A549 (cell line): ENCODE measurements at regions not wholly inside any gene's neighbourhood (a gene's known extent, or its start where the extent isn't known, plus 50 kb on each side); places are given as distances from the start of the nearest gene placed in this dataset.

ENCODE experiments used
- ATAC-seq, 2 experiments: fragments of 200-7000 bp in 1 of 2; fragments of >200 bp in 1 of 2; cut with Nextera tagmentation in 1 of 2; cut with Tn5 transposase in 1 of 2; 3 replicates each; pipeline versions ENCODE4 v1.8.0 to v1.9.1; 2018 to 2020; ENCODE audit warnings: mild to moderate bottlenecking in 1 of 2, moderate library complexity in 1 of 2
- CTCF ChIA-PET: fragments of 300-600 bp; sonication (Branson Sonifier 250); formaldehyde crosslinking; extraction: SDS; loops from one replicate; lab custom pipeline; 2021; ENCODE audit warnings: antibody characterized with exemption, inconsistent platforms; lab: Yijun Ruan, JAX
- POLR2A ChIA-PET: fragments of 350-600 bp; formaldehyde crosslinking; extraction: SDS; loops from one replicate; lab custom pipeline; 2021; ENCODE audit warnings: antibody characterized with exemption, inconsistent platforms; lab: Yijun Ruan, JAX
- DNase-seq, 2 experiments: peaks; one replicate each; pipeline versions ENCODE4 v3.0.0 to v3.0.0-alpha.2; 2011 to 2016; ENCODE audit warnings: low read depth in 1 of 2, low spot score in 1 of 2
- FAIRE-seq: peaks from 2 replicates; lab custom pipeline; 2011; peaks lifted over from hg19 to GRCh38; lab: Jason Lieb, UNC
- H3K27ac ChIP-seq, 2 experiments: fragments of >200 bp; sonication (Bioruptor Twin); formaldehyde crosslinking; 3 replicates each; pipeline ENCODE4 v1.5.1; 2016 to 2017
- H3K4me1 ChIP-seq: fragments of >200 bp; sonication (Bioruptor Twin); formaldehyde crosslinking; 3 replicates; pipeline ENCODE4 v1.6.1; 2016
- H3K4me2 ChIP-seq: fragments of >200 bp; sonication (Bioruptor Twin); formaldehyde crosslinking; 3 replicates; pipeline ENCODE4 v1.6.1; 2016
- H3K4me3 ChIP-seq: fragments of >200 bp; sonication (Bioruptor Twin); formaldehyde crosslinking; 3 replicates; pipeline ENCODE4 v1.5.1; 2016
- H3K9me3 ChIP-seq: fragments of >200 bp; sonication (Bioruptor Twin); formaldehyde crosslinking; 3 replicates; pipeline ENCODE4 v1.6.1; 2016
- BHLHE40 ChIP-seq: IDR thresholded peaks from 2 replicates; pipeline ENCODE4 v1.6.1; 2012; ENCODE audit warnings: low read depth, low read length, inconsistent platforms
- CEBPB ChIP-seq, 2 experiments: fragments of >200 bp in 1 of 2; sonication (Bioruptor Twin) in 1 of 2; formaldehyde crosslinking in 1 of 2; IDR thresholded peaks; 2 replicates each; pipeline ENCODE4 v1.6.1; 2012 to 2016
- EP300 ChIP-seq, 2 experiments: fragments of >200 bp; sonication (Bioruptor Twin); formaldehyde crosslinking; IDR thresholded peaks; 2 replicates in 1 of 2; 3 replicates in 1 of 2; pipeline ENCODE4 v1.6.1; 2016 to 2017
- FOSB ChIP-seq: fragments of 250-450 bp; sonication (Bioruptor Pico); IDR thresholded peaks from 2 replicates; pipeline ENCODE4 v1.5.0; 2020; ENCODE audit warnings: mild to moderate bottlenecking, moderate library complexity
- FOSL2 ChIP-seq, 2 experiments: fragments of 450-650 bp in 1 of 2; fragments of >200 bp in 1 of 2; sonication (Bioruptor Twin) in 1 of 2; formaldehyde crosslinking; IDR thresholded peaks; 2 replicates each; pipeline versions ENCODE4 v1.5.0 to v1.6.1; 2016 to 2020; ENCODE audit warnings: mild to moderate bottlenecking in 1 of 2, moderate library complexity in 1 of 2
- GATA3 ChIP-seq: IDR thresholded peaks from 2 replicates; pipeline ENCODE4 v1.6.1; 2012; ENCODE audit warnings: borderline replicate concordance
- HOXB5 ChIP-seq: fragments of 250-450 bp; sonication (Bioruptor Pico); IDR thresholded peaks from 2 replicates; pipeline ENCODE4 v1.5.0; 2020; ENCODE audit warnings: mild to moderate bottlenecking, moderate library complexity
- JUN ChIP-seq, 2 experiments: fragments of >200 bp; sonication (Bioruptor Twin); formaldehyde crosslinking; IDR thresholded peaks; 2 replicates in 1 of 2; 3 replicates in 1 of 2; pipeline ENCODE4 v1.6.1; 2016 to 2017
- JUNB ChIP-seq: fragments of >200 bp; sonication (Bioruptor Twin); formaldehyde crosslinking; IDR thresholded peaks from 2 replicates; pipeline ENCODE4 v1.6.1; 2016
- KDM1A ChIP-seq: fragments of 200-600 bp; sonication (generic); IDR thresholded peaks from 2 replicates; pipeline ENCODE4 v1.6.1; 2016; ENCODE audit warnings: low read depth, mild to moderate bottlenecking
- MAFK ChIP-seq: fragments of 450-650 bp; IDR thresholded peaks from 2 replicates; pipeline ENCODE4 v1.6.1; 2014; ENCODE audit not compliant: partially characterized antibody
- POLR2A ChIP-seq: IDR thresholded peaks from 2 replicates; pipeline ENCODE4 v1.6.1; 2012; ENCODE audit warnings: mild to moderate bottlenecking, low read length
- POLR2AphosphoS2 ChIP-seq: conservative IDR thresholded peaks from 2 replicates; pipeline ENCODE4 v1.6.1; 2012; ENCODE audit warnings: low read length, improper control_type of control experiment, inconsistent platforms
- RAD21 ChIP-seq, 2 experiments: fragments of >200 bp in 1 of 2; sonication (Bioruptor Twin) in 1 of 2; formaldehyde crosslinking in 1 of 2; IDR thresholded peaks in 1 of 2; conservative IDR thresholded peaks in 1 of 2; 2 replicates in 1 of 2; 3 replicates in 1 of 2; pipeline ENCODE4 v1.6.1; 2012 to 2018; ENCODE audit warnings: inconsistent platforms in 1 of 2
- RCOR1 ChIP-seq: fragments of 150-350 bp; IDR thresholded peaks from 2 replicates; pipeline ENCODE4 v1.6.1; 2014; ENCODE audit warnings: antibody characterized with exemption, low read length, low read depth
- TFCP2L1 ChIP-seq: fragments of 250-450 bp; sonication (Bioruptor Pico); IDR thresholded peaks from 2 replicates; pipeline ENCODE4 v1.5.0; 2021; ENCODE audit warnings: mild to moderate bottlenecking
- WGBS: methylation state at CpG from one replicate; pipeline ENCODE4 v1.1.6; 2017; ENCODE audit errors: missing lambda C conversion rate; 5-methylcytosine and 5-hydroxymethylcytosine counted together
- TF ChIP-seq, protein P1 (sequence below): IDR thresholded peaks from 2 replicates; pipeline ENCODE4 v1.6.1; 2012
- TF ChIP-seq, protein P2 (sequence below): IDR thresholded peaks from 2 replicates; pipeline ENCODE4 v1.6.1; 2012
- TF ChIP-seq, protein P3 (sequence below): fragments of 450-650 bp; IDR thresholded peaks from 2 replicates; pipeline ENCODE4 v1.6.1; 2014; ENCODE audit warnings: antibody characterized with exemption

DNA sequence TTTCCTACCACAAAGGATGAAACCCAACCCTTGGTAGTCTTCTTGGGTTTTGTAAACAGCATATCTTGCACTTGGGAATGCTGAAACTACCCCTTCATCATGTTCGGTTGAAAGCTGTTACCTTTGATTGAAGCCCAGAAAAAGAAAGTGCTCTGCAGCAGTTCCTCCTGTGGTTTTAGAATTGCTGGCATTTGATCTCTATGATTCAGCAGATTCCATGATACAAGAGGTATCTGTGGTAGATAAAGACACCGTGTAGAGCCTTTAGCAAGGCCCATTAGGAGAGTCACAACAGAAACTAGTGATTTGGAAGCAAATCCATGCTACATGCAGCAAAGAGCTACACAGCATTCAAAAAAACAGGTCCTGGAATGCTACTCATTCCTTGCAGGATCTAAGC lies 557.0 kb downstream of the TLE1 start:
- Histone ChIP-seq H3K4me2 (no peak overlapping the region), H3K4me1 (0 out of 3 replicates have a peak, but pooled peaks cover 6% of the 10 kb centered on the region)
- FAIRE-seq (no peak), ATAC-seq (no peak; a peak in 1 of 6 replicates)
- POLR2A ChIA-PET, result no interaction called here
- CTCF ChIA-PET, result interaction anchor here (0.8 to 0.9 kb wide), 2 partner anchors 16 to 20 kb away, joined by 3 to 4 read pairs; no protein-coding TSS in a partner anchor
- TF ChIP-seq HOXB5 (CRISPR knock-in tag) (no peak), MAFK (peak; percentile 10), POLR2A (no peak), RAD21 (conservative IDR thresholded peaks at IDR 0.05 in 1 of 2, IDR thresholded peaks at IDR 0.05 in 1 of 2) (no peak), POLR2AphosphoS2 (no peak)
- TF ChIP-seq, all 56 proteins: peak for 1
- DNase-seq, result no peak
- 30% methylated on average over 2 of the region's 2 CpGs for WGBS
- Histone ChIP-seq H3K27ac (no peak overlapping the region), H3K9me3 (no peaks in the 10 kb centered on the region), H3K4me3 (no peak overlapping the region)

DNA sequence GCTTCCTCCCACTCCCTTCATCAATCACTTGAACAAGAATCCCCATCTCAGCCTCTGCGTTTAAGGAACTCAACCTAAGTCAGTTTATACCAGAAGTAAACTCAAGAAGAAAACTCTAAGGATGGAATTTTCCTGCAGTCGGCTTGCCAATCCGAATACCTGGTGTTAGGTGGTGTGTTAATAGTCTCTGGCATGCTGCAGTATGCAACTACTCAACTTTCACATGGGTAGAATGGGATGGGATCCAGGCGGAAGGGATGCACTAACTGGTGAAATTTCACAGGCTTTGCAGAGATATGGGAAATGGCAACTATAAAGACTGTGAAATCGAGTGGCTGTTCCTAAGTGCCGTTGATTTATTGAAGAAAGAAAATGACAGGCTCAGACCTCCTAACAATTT lies 560.6 kb downstream of the TLE1 start:
- ChIA-PET CTCF (interaction anchor here (0.9 kb wide), 1 partner anchor 17 kb away, joined by 3 read pairs; no protein-coding TSS in a partner anchor), POLR2A (no interaction called here)
- WGBS, result 75% methylated on average over 6 of the region's 6 CpGs

DNA sequence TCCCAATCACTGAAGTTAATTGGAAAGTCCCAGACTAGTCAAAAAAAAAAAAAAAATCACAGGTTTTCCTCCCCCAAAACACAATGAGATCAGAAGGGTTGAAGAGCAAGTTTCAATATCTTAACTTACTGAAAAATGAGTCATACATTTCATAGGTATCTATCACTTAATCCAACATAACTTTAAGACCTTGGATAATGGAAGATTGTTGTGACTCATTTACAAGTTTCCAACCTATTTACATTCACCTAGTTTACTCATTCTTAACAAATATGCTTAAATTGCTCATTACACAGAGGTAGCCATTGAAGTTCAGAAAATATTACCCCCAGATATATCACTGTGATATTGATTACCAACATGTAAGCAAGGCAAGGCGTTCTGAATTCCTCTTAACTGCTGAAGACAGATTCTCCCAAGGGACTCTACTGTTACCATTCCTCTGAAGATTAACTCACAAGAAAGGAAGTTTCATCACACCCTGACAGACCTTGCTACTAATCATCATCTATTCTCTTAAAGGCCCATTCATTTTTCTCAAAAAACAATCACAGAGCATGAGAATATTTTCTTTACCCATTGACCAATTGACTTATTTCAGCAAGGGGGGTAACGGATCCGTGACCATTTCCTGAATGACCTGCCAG lies 563.8 kb downstream of the TLE1 start:
- no peaks in the 10 kb centered on the region for H3K9me3 ChIP-seq
- ATAC-seq (peak; percentile 59 to 77; a peak in 4 of 6 replicates), DNase-seq (peak; percentile 20 to 51), FAIRE-seq (no peak)
- POLR2A ChIA-PET, result no interaction called here
- peaks cover 16% of the 10 kb centered on the region for H3K4me1 ChIP-seq
- CTCF ChIA-PET, result interaction anchor here (1.4 kb wide), 1 partner anchor 13 kb away, joined by 7 read pairs; no protein-coding TSS in a partner anchor
- 45% methylated on average over 3 of the region's 3 CpGs for WGBS
- TF ChIP-seq JUNB, result peak; percentile 91
- TF ChIP-seq, protein P1, sequence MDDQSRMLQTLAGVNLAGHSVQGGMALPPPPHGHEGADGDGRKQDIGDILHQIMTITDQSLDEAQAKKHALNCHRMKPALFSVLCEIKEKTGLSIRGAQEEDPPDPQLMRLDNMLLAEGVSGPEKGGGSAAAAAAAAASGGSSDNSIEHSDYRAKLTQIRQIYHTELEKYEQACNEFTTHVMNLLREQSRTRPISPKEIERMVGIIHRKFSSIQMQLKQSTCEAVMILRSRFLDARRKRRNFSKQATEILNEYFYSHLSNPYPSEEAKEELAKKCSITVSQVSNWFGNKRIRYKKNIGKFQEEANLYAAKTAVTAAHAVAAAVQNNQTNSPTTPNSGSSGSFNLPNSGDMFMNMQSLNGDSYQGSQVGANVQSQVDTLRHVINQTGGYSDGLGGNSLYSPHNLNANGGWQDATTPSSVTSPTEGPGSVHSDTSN, result no peak
- peak; percentile 79 for TF ChIP-seq FOSL2 (IDR thresholded peaks at IDR 0.05)
- peak; percentile 95 for TF ChIP-seq FOSL2 (CRISPR knock-in tag; IDR thresholded peaks at IDR 0.05)
- TF ChIP-seq KDM1A, result no peak
- TF ChIP-seq CEBPB (IDR thresholded peaks at IDR 0.05), result peak in 1 of 2 experiments; percentile 54; a peak in 1 of 4 replicates
- TF ChIP-seq EP300 (IDR thresholded peaks at IDR 0.05), result peak in 1 of 2 experiments; percentile 27; a peak in 1 of 5 replicates
- TF ChIP-seq, protein P2, sequence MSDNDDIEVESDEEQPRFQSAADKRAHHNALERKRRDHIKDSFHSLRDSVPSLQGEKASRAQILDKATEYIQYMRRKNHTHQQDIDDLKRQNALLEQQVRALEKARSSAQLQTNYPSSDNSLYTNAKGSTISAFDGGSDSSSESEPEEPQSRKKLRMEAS, result peak; percentile 32; the same call in 1 of the 2 replicates
- TF ChIP-seq JUN (IDR thresholded peaks at IDR 0.05), result 0 out of 5 replicates have a peak, but pooled peaks of 1 of the 2 experiments have one; percentile 29
- peak; percentile 92 for TF ChIP-seq GATA3
- TF ChIP-seq, all 56 proteins: peak for 7
- Histone ChIP-seq H3K4me2 (peak overlapping the region; percentile 58), H3K4me3 (no peak overlapping the region), H3K27ac (peak overlapping the region; percentile 3 to 42; a peak in 2 of 6 replicates)

More for the DNA sequence above, 560.6 kb downstream of the TLE1 start:
- no peak overlapping the region for H3K4me3 ChIP-seq
- no peaks in the 10 kb centered on the region for H3K9me3 ChIP-seq
- FAIRE-seq (no peak), ATAC-seq (no peak), DNase-seq (no peak)
- H3K4me1 ChIP-seq, result peaks cover 22% of the 10 kb centered on the region
- H3K27ac ChIP-seq, result no peak overlapping the region
- TF ChIP-seq RCOR1 (no peak), RAD21 (conservative IDR thresholded peaks at IDR 0.05 in 1 of 2, IDR thresholded peaks at IDR 0.05 in 1 of 2) (no peak), GATA3 (no peak)
- H3K4me2 ChIP-seq, result no peak overlapping the region

DNA sequence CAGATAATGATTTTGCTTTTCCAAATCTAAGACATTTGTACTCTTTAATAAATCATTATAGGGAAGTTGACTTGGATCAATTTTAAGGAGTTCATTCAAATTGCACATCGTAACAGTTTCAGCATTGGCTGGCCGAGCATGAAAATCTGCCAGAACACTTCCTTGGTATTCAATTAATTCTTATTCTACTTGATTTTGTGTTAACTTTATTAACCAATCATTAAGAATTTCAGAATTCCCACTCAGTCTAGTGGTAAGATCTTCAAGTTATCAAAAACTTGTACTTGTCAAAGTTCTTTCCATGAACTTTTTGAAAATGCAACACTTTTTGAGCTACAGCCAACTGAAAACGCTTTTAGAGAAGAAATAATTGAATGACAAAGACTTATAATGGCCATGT lies 565.8 kb downstream of the TLE1 start:
- H3K4me1 ChIP-seq, result peaks cover 16% of the 10 kb centered on the region
- TF ChIP-seq, protein P3, sequence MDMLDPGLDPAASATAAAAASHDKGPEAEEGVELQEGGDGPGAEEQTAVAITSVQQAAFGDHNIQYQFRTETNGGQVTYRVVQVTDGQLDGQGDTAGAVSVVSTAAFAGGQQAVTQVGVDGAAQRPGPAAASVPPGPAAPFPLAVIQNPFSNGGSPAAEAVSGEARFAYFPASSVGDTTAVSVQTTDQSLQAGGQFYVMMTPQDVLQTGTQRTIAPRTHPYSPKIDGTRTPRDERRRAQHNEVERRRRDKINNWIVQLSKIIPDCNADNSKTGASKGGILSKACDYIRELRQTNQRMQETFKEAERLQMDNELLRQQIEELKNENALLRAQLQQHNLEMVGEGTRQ, result no peak
- TF ChIP-seq BHLHE40 (no peak), FOSB (no peak), TFCP2L1 (CRISPR knock-in tag) (no peak)
- ChIA-PET POLR2A (no interaction called here), CTCF (interaction anchor here (1.4 kb wide), 1 partner anchor 20 kb away, joined by 6 read pairs; no protein-coding TSS in a partner anchor)
- no peak overlapping the region for H3K4me2 ChIP-seq
- no peak for DNase-seq
- H3K4me3 ChIP-seq, result no peak overlapping the region
- ATAC-seq, result no peak
- H3K9me3 ChIP-seq, result no peaks in the 10 kb centered on the region
- H3K27ac ChIP-seq, result no peak overlapping the region
- 88% methylated on average over 3 of the region's 3 CpGs for WGBS
- no peak for FAIRE-seq
